SU-DHL-6 (cell line): ENCODE measurements at regions not wholly inside any gene's neighbourhood (a gene's known extent, or its start where the extent isn't known, plus 50 kb on each side); places are given as distances from the start of the nearest gene placed in this dataset.

Source experiments
- H2AFZ ChIP-seq: fragments of 200-600 bp; sonication (generic); 2 replicates; pipeline ENCODE4 v1.6.1; 2014; ENCODE audit warnings: low read depth, mild to moderate bottlenecking, moderate library complexity, mixed read lengths, antibody characterized with exemption, low read length; ENCODE audit not compliant: severe bottlenecking
- H3F3A ChIP-seq: fragments of 200-600 bp; shearing (Covaris generic); 2 replicates; pipeline ENCODE4 v1.6.0; 2016; ENCODE audit warnings: antibody characterized with exemption, mild to moderate bottlenecking; ENCODE audit not compliant: insufficient read depth
- H3K27ac ChIP-seq: fragments of 200-600 bp; sonication (generic); 2 replicates; pipeline ENCODE4 v1.5.1; 2016; ENCODE audit warnings: low read depth, mild to moderate bottlenecking, low read length, moderate library complexity, mixed read lengths
- H3K27me3 ChIP-seq: fragments of 200-600 bp; sonication (generic), shearing (Covaris generic); 2 replicates; pipeline ENCODE4 v1.6.0; 2014; ENCODE audit warnings: mild to moderate bottlenecking, low read length
- H3K36me3 ChIP-seq: fragments of 200-600 bp; sonication (generic); 2 replicates; pipeline ENCODE4 v1.6.1; 2014; ENCODE audit warnings: mild to moderate bottlenecking, low read length, mixed read lengths
- H3K4me2 ChIP-seq: fragments of 300-600, 200-600 bp; shearing (Covaris generic), sonication (generic); 2 replicates; pipeline ENCODE4 v1.6.0; 2014; ENCODE audit warnings: low read length, low read depth, mild to moderate bottlenecking; ENCODE audit not compliant: poor library complexity, severe bottlenecking
- H3K4me3 ChIP-seq: fragments of 200-600 bp; sonication (generic); 2 replicates; pipeline ENCODE4 v1.5.1; 2014; ENCODE audit warnings: antibody characterized with exemption, low read length, mild to moderate bottlenecking, mixed read lengths; ENCODE audit not compliant: insufficient read depth, poor library complexity, severe bottlenecking
- H3K79me2 ChIP-seq: fragments of 200-600 bp; sonication (generic); 2 replicates; pipeline ENCODE4 v1.6.1; 2014; ENCODE audit warnings: mild to moderate bottlenecking, low read length, moderate library complexity; ENCODE audit not compliant: insufficient read depth
- H3K9ac ChIP-seq: fragments of 200-600 bp; sonication (generic); 2 replicates; pipeline ENCODE4 v1.7.0; 2014; ENCODE audit warnings: mild to moderate bottlenecking, low read length
- H3K9me2 ChIP-seq: fragments of 200-600 bp; sonication (generic); replicated peaks from 2 replicates; pipeline ENCODE4 v1.6.1; 2014; ENCODE audit warnings: low read length; ENCODE audit not compliant: insufficient read depth
- H3K9me3 ChIP-seq: fragments of 200-600 bp; sonication (generic); 2 replicates; pipeline ENCODE4 v1.6.1; 2014; ENCODE audit warnings: low read length, mixed read lengths; ENCODE audit not compliant: insufficient read depth
- H4K20me1 ChIP-seq: fragments of 200-600 bp; sonication (generic); 2 replicates; pipeline ENCODE4 v1.6.1; 2014; ENCODE audit warnings: low read depth, mild to moderate bottlenecking, antibody characterized with exemption, low read length, moderate library complexity, mixed read lengths
- CTCF ChIP-seq: fragments of 200-600 bp; sonication (generic); IDR thresholded peaks from one replicate; pipeline ENCODE4 v1.5.1; 2017; ENCODE audit warnings: antibody characterized with exemption, mild to moderate bottlenecking, low read length, moderate library complexity; ENCODE audit not compliant: insufficient read depth, poor library complexity, severe bottlenecking
- EZH2phosphoT487 ChIP-seq: fragments of 200-600 bp; sonication (generic), shearing (Covaris generic); conservative IDR thresholded peaks from 2 replicates; pipeline ENCODE4 v1.6.1; 2018; ENCODE audit warnings: mild to moderate bottlenecking, antibody characterized with exemption, low read length, moderate library complexity, mixed read lengths

DNA sequence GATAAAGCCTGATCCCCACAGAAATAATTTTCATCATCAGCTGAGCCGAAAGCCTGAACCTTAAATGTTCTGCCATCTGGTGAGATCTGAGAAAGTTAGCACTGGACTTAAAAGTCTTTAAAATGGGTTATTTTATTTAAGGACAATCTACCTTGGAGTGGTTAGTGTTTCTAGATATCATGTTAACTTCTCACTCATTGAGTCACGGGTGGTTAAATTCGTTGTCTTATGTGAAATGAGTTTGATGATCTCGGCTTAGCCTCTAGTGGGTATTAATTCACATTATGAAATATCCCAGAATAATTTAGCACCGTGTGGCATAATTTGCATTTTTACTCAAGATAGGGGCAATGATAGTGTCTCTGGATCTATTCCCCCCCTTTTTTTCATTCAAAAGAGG, 117.4 kb upstream of the ZNF536 start:
- TF ChIP-seq CTCF = no peak
- TF ChIP-seq EZH2phosphoT487 = no peak
- H3K9me3 ChIP-seq = no peaks in the 10 kb centered on the region
- no peaks in the 10 kb centered on the region for H3K79me2 ChIP-seq
- no peak overlapping the region for H3K4me3 ChIP-seq
- no peaks in the 10 kb centered on the region for H3K27me3 ChIP-seq
- no peak overlapping the region for H3K27ac ChIP-seq
- no peak overlapping the region for H2AFZ ChIP-seq
- H4K20me1 ChIP-seq = no peaks in the 10 kb centered on the region
- no peaks in the 10 kb centered on the region for H3K36me3 ChIP-seq
- H3K9me2 ChIP-seq = no peaks in the 10 kb centered on the region
- no peak overlapping the region for H3K9ac ChIP-seq
- no peaks in the 10 kb centered on the region for H3F3A ChIP-seq
- H3K4me2 ChIP-seq = no peak overlapping the region

GRCh38 chr19:30255791-30256495, 116.2 kb upstream of the ZNF536 start:
- Histone ChIP-seq H3K27ac (no peak overlapping the region), H3K4me2 (no peak overlapping the region), H2AFZ (no peak overlapping the region), H3F3A (no peaks in the 10 kb centered on the region), H3K79me2 (no peaks in the 10 kb centered on the region), H3K9me2 (no peaks in the 10 kb centered on the region), H3K4me3 (no peak overlapping the region), H3K36me3 (no peaks in the 10 kb centered on the region), H3K27me3 (no peaks in the 10 kb centered on the region), H3K9me3 (no peaks in the 10 kb centered on the region), H3K9ac (no peak overlapping the region), H4K20me1 (no peaks in the 10 kb centered on the region)
- TF ChIP-seq CTCF (no peak), EZH2phosphoT487 (no peak)

GRCh38 chr19:30256496-30256850, 115.7 kb upstream of the ZNF536 start:
- H3K36me3 ChIP-seq = no peaks in the 10 kb centered on the region
- H3K9me2 ChIP-seq = no peaks in the 10 kb centered on the region
- H3K9ac ChIP-seq = no peak overlapping the region
- TF ChIP-seq EZH2phosphoT487 (no peak), CTCF (no peak)
- no peak overlapping the region for H3K4me2 ChIP-seq
- H3F3A ChIP-seq = no peaks in the 10 kb centered on the region
- no peak overlapping the region for H2AFZ ChIP-seq
- no peaks in the 10 kb centered on the region for H3K9me3 ChIP-seq
- H3K79me2 ChIP-seq = no peaks in the 10 kb centered on the region
- no peaks in the 10 kb centered on the region for H4K20me1 ChIP-seq
- H3K4me3 ChIP-seq = no peak overlapping the region
- no peak overlapping the region for H3K27ac ChIP-seq
- H3K27me3 ChIP-seq = no peaks in the 10 kb centered on the region
